Thyroid gland (tissue), 4 donors: ENCODE measurements at regions not wholly inside any gene's neighbourhood (a gene's known extent, or its start where the extent isn't known, plus 50 kb on each side); places are given as distances from the start of the nearest gene placed in this dataset.

Experiments used
- DNase-seq, 2 donors: peaks; one replicate each; pipeline ENCODE4 v3.0.0-alpha.2; 2019
- H3K27ac ChIP-seq, 3 donors: fragments of 200-600 bp; sonication (generic); 1 replicate in 2 of 3; 2 replicates in 1 of 3; pipeline ENCODE4 v1.5.1; 2016 to 2019; ENCODE audit warnings: mild to moderate bottlenecking in 1 of 3, moderate library complexity in 1 of 3
- H3K27me3 ChIP-seq: fragments of 200-600 bp; sonication (generic); one replicate; pipeline ENCODE4 v1.5.1; 2019
- H3K36me3 ChIP-seq, 2 donors: fragments of 200-600 bp; sonication (generic); one replicate each; pipeline ENCODE4 v1.5.1; 2016 to 2019
- H3K4me1 ChIP-seq, 2 donors: fragments of 200-600 bp; sonication (generic); one replicate each; pipeline ENCODE4 v1.5.1; 2017 to 2019
- H3K4me3 ChIP-seq, 3 donors: fragments of 200-600 bp; sonication (generic); replicated peaks in 1 of 3; 1 replicate in 2 of 3; 2 replicates in 1 of 3; pipeline ENCODE4 v1.5.1; 2016; ENCODE audit warnings: mild to moderate bottlenecking in 1 of 3
- H3K9me3 ChIP-seq: fragments of 200-600 bp; sonication (generic); one replicate; pipeline ENCODE4 v1.5.1; 2017
- CTCF ChIP-seq, 6 experiments: fragments of 200-600 bp in 3 of 6; fragments of 450-650 bp in 3 of 6; sonication (generic) in 3 of 6; IDR thresholded peaks; one replicate each; pipeline ENCODE4 v1.5.1; 2016 to 2019; ENCODE audit warnings: antibody characterized with exemption in 6 of 6, mild to moderate bottlenecking in 2 of 6, inconsistent platforms in 1 of 6, moderate library complexity in 1 of 6
- POLR2A ChIP-seq, 2 donors: fragments of 450-650 bp; IDR thresholded peaks; one replicate each; pipeline ENCODE4 v1.6.1; 2017; ENCODE audit warnings: antibody characterized with exemption in 2 of 2, mild to moderate bottlenecking in 2 of 2, moderate library complexity in 1 of 2
- WGBS, 2 donors: methylation state at CpG; one replicate each; pipeline ENCODE4 v1.1.5; 2017; 5-methylcytosine and 5-hydroxymethylcytosine counted together
- intact Hi-C: fragments of 100-400 bp; cut with DNase I; formaldehyde crosslinking; loops from one replicate; pipeline ENCODE4 v1.15.1; 2023

GRCh38 chr4:18480342-18480741 is 458.8 kb upstream of the LCORL start:
- H3K36me3 ChIP-seq, result no peaks in the 10 kb centered on the region

GRCh38 chr4:18479825-18480224 is 458.3 kb upstream of the LCORL start:
- WGBS, 2 donors, result 63 to 66% methylated on average over 3 of the region's 3 CpGs
- no peak for DNase-seq
- TF ChIP-seq POLR2A (IDR thresholded peaks at IDR 0.05), result no peak
- no peak for TF ChIP-seq CTCF (IDR thresholded peaks at IDR 0.05)

More at GRCh38 chr4:18480342-18480741, 458.8 kb upstream of the LCORL start:
- intact Hi-C loops, result no loop called here
- TF ChIP-seq POLR2A (IDR thresholded peaks at IDR 0.05), result no peak
- TF ChIP-seq CTCF (IDR thresholded peaks at IDR 0.05), result no peak
- no peak for DNase-seq
- Histone ChIP-seq H3K27me3 (no peaks in the 10 kb centered on the region), H3K4me1 (no peaks in the 10 kb centered on the region), H3K4me3 (no peak overlapping the region), H3K9me3 (no peaks in the 10 kb centered on the region), H3K27ac (no peak overlapping the region)

GRCh38 chr4:18463987-18464559 is 442.5 kb upstream of the LCORL start:
- no peak for DNase-seq
- Histone ChIP-seq H3K27ac (no peak overlapping the region), H3K9me3 (no peaks in the 10 kb centered on the region), H3K4me1 (no peaks in the 10 kb centered on the region), H3K36me3 (no peaks in the 10 kb centered on the region), H3K4me3 (no peak overlapping the region), H3K27me3 (no peaks in the 10 kb centered on the region)
- WGBS, 2 donors, result 47 to 57% methylated on average over 4 of the region's 4 CpGs
- TF ChIP-seq CTCF (IDR thresholded peaks at IDR 0.05), result no peak
- no peak for TF ChIP-seq POLR2A (IDR thresholded peaks at IDR 0.05)
- intact Hi-C loops, result no loop called here

More at GRCh38 chr4:18479825-18480224, 458.3 kb upstream of the LCORL start:
- no peaks in the 10 kb centered on the region for H3K27me3 ChIP-seq
- H3K36me3 ChIP-seq, result no peaks in the 10 kb centered on the region
- intact Hi-C loops, result no loop called here
- H3K4me1 ChIP-seq, result no peaks in the 10 kb centered on the region
- no peaks in the 10 kb centered on the region for H3K9me3 ChIP-seq
- H3K27ac ChIP-seq, result no peak overlapping the region
- H3K4me3 ChIP-seq, result no peak overlapping the region

GRCh38 chr4:18458465-18458864 is 436.9 kb upstream of the LCORL start:
- WGBS, 2 donors, result 84 to 86% methylated on average over 3 of the region's 3 CpGs
- H3K27ac ChIP-seq, result no peak overlapping the region
- no peak overlapping the region for H3K4me3 ChIP-seq
- TF ChIP-seq POLR2A (IDR thresholded peaks at IDR 0.05), result no peak
- no peak for TF ChIP-seq CTCF (IDR thresholded peaks at IDR 0.05)
- no peaks in the 10 kb centered on the region for H3K9me3 ChIP-seq
- DNase-seq, result no peak
- H3K27me3 ChIP-seq, result no peaks in the 10 kb centered on the region
- H3K4me1 ChIP-seq, result no peaks in the 10 kb centered on the region
- intact Hi-C loops, result no loop called here
- H3K36me3 ChIP-seq, result no peaks in the 10 kb centered on the region

GRCh38 chr4:18454349-18454748 is 432.8 kb upstream of the LCORL start:
- H3K4me3 ChIP-seq, result no peak overlapping the region
- WGBS, 2 donors, result 85 to 86% methylated on average over 3 of the region's 3 CpGs
- H3K9me3 ChIP-seq, result no peaks in the 10 kb centered on the region
- no peak overlapping the region for H3K27ac ChIP-seq
- no peaks in the 10 kb centered on the region for H3K4me1 ChIP-seq
- intact Hi-C loops, result no loop called here
- TF ChIP-seq POLR2A (IDR thresholded peaks at IDR 0.05), result no peak
- TF ChIP-seq CTCF (IDR thresholded peaks at IDR 0.05), result no peak
- H3K27me3 ChIP-seq, result no peaks in the 10 kb centered on the region
- no peaks in the 10 kb centered on the region for H3K36me3 ChIP-seq
- DNase-seq, result no peak
